ENCODE measurements at regions not wholly inside any gene's neighbourhood (a gene's known extent, or its start where the extent isn't known, plus 50 kb on each side); places are given as distances from the start of the nearest gene placed in this dataset.

DNA sequence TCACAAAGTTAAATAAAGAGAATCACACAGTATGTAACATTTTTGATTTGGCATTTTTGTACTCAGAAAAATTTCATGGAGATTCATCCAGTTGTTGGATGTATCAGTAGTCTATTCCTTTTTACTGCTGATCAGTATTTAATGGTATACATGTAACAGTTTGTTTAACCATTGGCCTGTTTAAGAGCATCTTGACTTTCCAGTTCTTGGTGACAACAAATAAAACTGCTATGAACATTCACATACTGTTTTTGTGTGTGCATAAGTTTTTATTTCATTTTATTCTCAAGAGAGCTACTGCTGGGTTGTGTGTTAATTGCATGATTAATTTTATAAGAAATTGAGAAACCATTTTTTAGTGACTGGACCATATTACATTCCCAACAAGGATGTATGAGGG lies 694.5 kb upstream of the RAB6C start:
- TF ChIP-seq, protein P1, sequence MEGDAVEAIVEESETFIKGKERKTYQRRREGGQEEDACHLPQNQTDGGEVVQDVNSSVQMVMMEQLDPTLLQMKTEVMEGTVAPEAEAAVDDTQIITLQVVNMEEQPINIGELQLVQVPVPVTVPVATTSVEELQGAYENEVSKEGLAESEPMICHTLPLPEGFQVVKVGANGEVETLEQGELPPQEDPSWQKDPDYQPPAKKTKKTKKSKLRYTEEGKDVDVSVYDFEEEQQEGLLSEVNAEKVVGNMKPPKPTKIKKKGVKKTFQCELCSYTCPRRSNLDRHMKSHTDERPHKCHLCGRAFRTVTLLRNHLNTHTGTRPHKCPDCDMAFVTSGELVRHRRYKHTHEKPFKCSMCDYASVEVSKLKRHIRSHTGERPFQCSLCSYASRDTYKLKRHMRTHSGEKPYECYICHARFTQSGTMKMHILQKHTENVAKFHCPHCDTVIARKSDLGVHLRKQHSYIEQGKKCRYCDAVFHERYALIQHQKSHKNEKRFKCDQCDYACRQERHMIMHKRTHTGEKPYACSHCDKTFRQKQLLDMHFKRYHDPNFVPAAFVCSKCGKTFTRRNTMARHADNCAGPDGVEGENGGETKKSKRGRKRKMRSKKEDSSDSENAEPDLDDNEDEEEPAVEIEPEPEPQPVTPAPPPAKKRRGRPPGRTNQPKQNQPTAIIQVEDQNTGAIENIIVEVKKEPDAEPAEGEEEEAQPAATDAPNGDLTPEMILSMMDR (IDR thresholded peaks at IDR 0.05) = no peak
- TF ChIP-seq, protein P2, sequence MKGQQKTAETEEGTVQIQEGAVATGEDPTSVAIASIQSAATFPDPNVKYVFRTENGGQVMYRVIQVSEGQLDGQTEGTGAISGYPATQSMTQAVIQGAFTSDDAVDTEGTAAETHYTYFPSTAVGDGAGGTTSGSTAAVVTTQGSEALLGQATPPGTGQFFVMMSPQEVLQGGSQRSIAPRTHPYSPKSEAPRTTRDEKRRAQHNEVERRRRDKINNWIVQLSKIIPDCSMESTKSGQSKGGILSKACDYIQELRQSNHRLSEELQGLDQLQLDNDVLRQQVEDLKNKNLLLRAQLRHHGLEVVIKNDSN (IDR thresholded peaks at IDR 0.05; ENCODE audit: borderline replicate concordance, low read depth) = no peak

Measured in SK-N-SH (cell line).